ENCODE measurements at regions not wholly inside any gene's neighbourhood (a gene's known extent, or its start where the extent isn't known, plus 50 kb on each side); places are given as distances from the start of the nearest gene placed in this dataset.
A peak's percentile ranks its signal among the peaks of the same experiment; 100 is the strongest.
"Not testable (repeated sequence)": the region's sequence is repeated elsewhere in the genome, so short reads cannot be mapped to it uniquely, and the experiment has no call there.

GRCh38 chr3:178359728-178360127, 176.5 kb upstream of the KCNMB2 start:
- H3K27ac ChIP-seq, result no peak overlapping the region
- H3K4me1 ChIP-seq, result no peaks in the 10 kb centered on the region
- no peak for FAIRE-seq
- no peak for TF ChIP-seq CTCF (IDR thresholded peaks at IDR 0.05)
- DNase-seq, result no peak
- H3K4me3 ChIP-seq, result no peak overlapping the region
- no peaks in the 10 kb centered on the region for H3K9me3 ChIP-seq
- 54 to 89% methylated on average over 2 to 6 of the region's 6 CpGs for WGBS, 2 donors
- H3K36me3 ChIP-seq, result no peaks in the 10 kb centered on the region
- no peak for ATAC-seq
- no peaks in the 10 kb centered on the region for H3K27me3 ChIP-seq
- intact Hi-C loops (cut with DNase I), result no loop called here

GRCh38 chr3:178363048-178363447, 173.2 kb upstream of the KCNMB2 start:
- intact Hi-C loops (cut with DNase I); H3K4me1 ChIP-seq; H3K9me3 ChIP-seq; H3K4me3 ChIP-seq; H3K27ac ChIP-seq; FAIRE-seq; H3K36me3 ChIP-seq; H3K27me3 ChIP-seq; DNase-seq; ATAC-seq: not testable (repeated sequence)
- 83 to 89% methylated on average over 2 of the region's 2 CpGs for WGBS, 2 donors

DNA sequence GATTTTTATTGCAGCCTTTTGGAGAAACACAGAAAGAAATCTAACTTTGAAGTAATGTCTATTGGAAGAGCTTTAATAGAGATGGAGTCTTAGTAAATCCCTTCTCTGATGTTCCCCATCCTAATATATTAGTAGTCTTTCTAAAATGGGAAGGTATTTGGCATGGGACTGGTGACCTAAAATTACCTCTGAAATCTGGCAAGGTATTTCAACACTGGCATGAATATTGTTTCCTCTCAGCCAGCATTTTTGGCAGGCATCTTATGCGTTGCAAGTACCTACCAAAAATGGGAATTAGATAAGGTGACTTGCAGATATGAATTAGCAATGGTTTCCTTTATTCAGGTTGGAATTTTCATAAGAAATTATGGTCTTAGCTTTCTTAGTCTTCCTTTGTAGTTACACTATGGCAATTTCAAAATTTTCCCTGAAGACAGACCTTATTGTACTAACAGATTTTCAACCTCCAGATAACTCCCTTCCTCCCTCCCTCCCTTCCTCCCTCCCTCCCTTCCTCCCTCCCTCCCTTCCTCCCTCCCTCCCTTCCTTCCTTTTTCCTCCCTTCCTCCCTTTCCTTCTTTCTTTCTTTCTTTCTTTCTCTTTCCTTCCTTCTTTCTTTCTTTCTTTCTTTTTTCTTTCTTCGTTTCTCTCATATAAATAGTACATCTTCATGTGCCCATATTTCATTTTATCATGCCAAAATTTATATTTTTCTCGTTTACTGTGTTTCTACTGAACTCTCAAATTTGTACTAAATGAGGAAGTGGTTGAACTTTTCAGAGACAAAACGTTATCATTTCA, 168.2 kb upstream of the KCNMB2 start:
- H3K27me3 ChIP-seq, result no peaks in the 10 kb centered on the region
- peak in 1 of 6 donors; percentile 14 for DNase-seq
- H3K9me3 ChIP-seq, result no peaks in the 10 kb centered on the region
- no peak overlapping the region for H3K27ac ChIP-seq
- H3K4me3 ChIP-seq, result no peak overlapping the region
- ATAC-seq, result peak in 3 of 4 donors; percentile 31 to 77 (median 46)
- FAIRE-seq, result no peak
- TF ChIP-seq CTCF (IDR thresholded peaks at IDR 0.05), result no peak
- intact Hi-C loops (cut with DNase I), result no loop called here
- no peaks in the 10 kb centered on the region for H3K4me1 ChIP-seq
- 25 to 28% methylated on average over 4 of the region's 4 CpGs for WGBS, 2 donors
- no peaks in the 10 kb centered on the region for H3K36me3 ChIP-seq

- TF ChIP-seq CTCF (IDR thresholded peaks at IDR 0.05), result no peak
- Histone ChIP-seq H3K9me3 (no peaks in the 10 kb centered on the region), H3K36me3 (no peaks in the 10 kb centered on the region), H3K4me3 (no peak overlapping the region), H3K27ac (no peak overlapping the region), H3K27me3 (no peaks in the 10 kb centered on the region), H3K4me1 (no peaks in the 10 kb centered on the region)
- intact Hi-C loops (cut with DNase I), result no loop called here
- WGBS, 2 donors, result 88 to 92% methylated on average over 1 of the region's 1 CpG
- DNase-seq (no peak), ATAC-seq (no peak), FAIRE-seq (no peak)
Observed at GRCh38 chr3:178369006-178369405, 167.2 kb upstream of the KCNMB2 start.

- 72 to 75% methylated on average over 2 of the region's 2 CpGs for WGBS, 2 donors
- no peak for TF ChIP-seq CTCF (IDR thresholded peaks at IDR 0.05)
- no peak overlapping the region for H3K27ac ChIP-seq
- no peaks in the 10 kb centered on the region for H3K36me3 ChIP-seq
- no peak overlapping the region for H3K4me3 ChIP-seq
- no peaks in the 10 kb centered on the region for H3K4me1 ChIP-seq
- DNase-seq (no peak), FAIRE-seq (no peak), ATAC-seq (no peak)
- no peaks in the 10 kb centered on the region for H3K27me3 ChIP-seq
- intact Hi-C loops (cut with DNase I), result no loop called here
- no peaks in the 10 kb centered on the region for H3K9me3 ChIP-seq
Observed at GRCh38 chr3:178369811-178370210, 166.4 kb upstream of the KCNMB2 start.

Measured in pancreas (tissue), 10 donors.